Testis (tissue), 2 donors: ENCODE measurements at regions not wholly inside any gene's neighbourhood (a gene's known extent, or its start where the extent isn't known, plus 50 kb on each side); places are given as distances from the start of the nearest gene placed in this dataset.

Experiments
- CTCF ChIP-seq, 3 experiments: fragments of 450-650 bp in 2 of 3; fragments of 200-600 bp in 1 of 3; sonication (generic) in 1 of 3; IDR thresholded peaks; one replicate each; pipeline ENCODE4 v1.5.1; 2016 to 2019; ENCODE audit warnings: antibody characterized with exemption in 3 of 3, mild to moderate bottlenecking in 2 of 3, moderate library complexity in 1 of 3
- POLR2A ChIP-seq: fragments of 450-650 bp; IDR thresholded peaks from one replicate; pipeline ENCODE4 v1.6.1; 2017; ENCODE audit warnings: antibody characterized with exemption, mild to moderate bottlenecking, moderate library complexity

GRCh38 chr10:129335942-129336341 lies 131.1 kb upstream of the MGMT start:
- TF ChIP-seq CTCF (IDR thresholded peaks at IDR 0.05), result no peak
- no peak for TF ChIP-seq POLR2A
